HG02981 (cell line): ENCODE measurements at regions not wholly inside any gene's neighbourhood (a gene's known extent, or its start where the extent isn't known, plus 50 kb on each side); places are given as distances from the start of the nearest gene placed in this dataset.
A peak's percentile ranks its signal among the peaks of the same experiment; 100 is the strongest.
"Not testable (repeated sequence)": the region's sequence is repeated elsewhere in the genome, so short reads cannot be mapped to it uniquely, and the experiment has no call there.

Experiments used
- ATAC-seq: cut with Tn5 transposase; IDR thresholded peaks from one replicate; pipeline ENCODE4 v1.9.1; 2021; ENCODE audit warnings: mild to moderate bottlenecking, moderate library complexity; ENCODE audit not compliant: unreplicated experiment

DNA sequence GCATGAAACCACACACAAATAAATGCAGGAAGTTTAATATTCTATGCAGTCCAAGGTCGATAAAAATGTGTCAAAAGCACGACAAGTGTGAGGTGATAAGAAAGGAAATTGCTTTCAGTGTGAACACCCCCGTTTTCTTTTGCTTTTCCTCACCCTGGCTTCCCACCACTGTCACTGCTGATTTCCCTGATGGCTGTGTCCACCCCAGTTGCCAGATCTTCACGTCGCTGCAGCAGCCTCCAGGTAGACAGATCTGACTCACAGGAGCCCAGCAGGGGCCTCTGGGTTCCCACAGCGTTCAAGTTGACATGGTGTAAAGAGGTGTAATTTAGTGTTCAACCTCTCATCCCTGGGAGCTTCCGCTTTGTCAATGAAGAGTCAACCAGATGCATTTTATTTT lies 128.0 kb upstream of the TACR1 start:
- no peak for ATAC-seq

- ATAC-seq = no peak
Measured at GRCh38 chr2:75326645-75327044, 127.3 kb upstream of the TACR1 start.

GRCh38 chr2:75325594-75325993 lies 126.3 kb upstream of the TACR1 start:
- no peak for ATAC-seq

DNA sequence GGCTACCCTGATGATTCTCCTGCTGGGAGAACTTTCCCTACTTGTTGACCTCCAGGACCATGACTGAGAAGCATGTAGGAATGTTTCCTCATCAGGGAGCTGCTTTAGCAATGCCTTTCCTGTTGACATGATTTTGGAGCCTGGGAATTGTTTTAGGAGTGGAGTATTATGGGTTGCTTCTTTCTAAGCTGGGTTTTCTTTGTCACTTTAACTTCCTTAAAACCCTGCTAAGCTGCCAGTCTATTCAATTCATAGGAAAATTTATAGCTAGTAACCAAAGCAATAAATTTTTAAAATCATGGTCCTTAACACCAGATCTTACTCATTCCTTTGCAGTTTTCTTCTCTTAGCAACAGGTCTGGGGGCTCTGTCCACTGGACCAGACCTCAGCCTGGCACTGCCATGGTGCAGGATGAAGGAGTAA lies 125.6 kb upstream of the TACR1 start:
- no peak for ATAC-seq

DNA sequence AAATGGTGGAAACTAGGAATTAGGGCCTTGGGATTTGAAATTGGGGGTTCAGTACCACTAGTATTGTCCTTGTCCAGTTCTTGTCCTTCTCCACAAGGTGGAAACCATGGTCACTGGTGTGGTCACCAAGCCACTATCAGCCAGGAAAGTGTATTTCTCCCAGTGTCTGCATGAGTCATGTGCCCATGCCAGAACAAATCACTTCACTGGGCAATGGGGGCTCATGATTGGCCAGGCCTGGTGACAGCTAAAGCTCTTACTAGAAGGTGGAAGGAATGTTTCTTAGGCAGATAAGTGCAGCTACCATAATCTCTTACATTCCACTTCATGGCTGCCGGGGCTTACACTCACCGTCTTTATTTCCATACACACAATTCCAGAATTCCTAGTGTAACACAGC lies 124.8 kb upstream of the TACR1 start:
- no peak for ATAC-seq

DNA sequence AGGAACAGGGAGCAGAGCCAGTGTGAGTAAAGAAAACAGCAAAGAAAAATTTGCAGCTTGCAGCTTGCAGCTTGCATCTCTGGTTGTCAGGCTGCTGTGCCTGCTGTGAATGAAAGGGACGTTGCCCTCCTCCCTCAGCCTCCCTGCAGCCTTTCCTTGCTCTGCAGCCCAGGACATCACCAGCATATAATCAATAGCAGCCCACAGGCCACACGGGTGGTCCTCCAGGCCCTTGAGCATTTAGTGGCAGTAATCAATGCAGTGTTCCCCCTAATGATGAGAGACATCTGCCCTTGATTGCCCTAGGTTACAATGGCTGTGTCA lies 122.2 kb upstream of the TACR1 start:
- no peak for ATAC-seq

- no peak for ATAC-seq
Measured at GRCh38 chr2:75320898-75321598, 121.7 kb upstream of the TACR1 start.

GRCh38 chr2:75319951-75320350 lies 120.6 kb upstream of the TACR1 start:
- ATAC-seq = no peak

- ATAC-seq = no peak
Measured at GRCh38 chr2:75317802-75318201, 118.5 kb upstream of the TACR1 start.

GRCh38 chr2:75317316-75317715 lies 118.0 kb upstream of the TACR1 start:
- no peak for ATAC-seq

DNA sequence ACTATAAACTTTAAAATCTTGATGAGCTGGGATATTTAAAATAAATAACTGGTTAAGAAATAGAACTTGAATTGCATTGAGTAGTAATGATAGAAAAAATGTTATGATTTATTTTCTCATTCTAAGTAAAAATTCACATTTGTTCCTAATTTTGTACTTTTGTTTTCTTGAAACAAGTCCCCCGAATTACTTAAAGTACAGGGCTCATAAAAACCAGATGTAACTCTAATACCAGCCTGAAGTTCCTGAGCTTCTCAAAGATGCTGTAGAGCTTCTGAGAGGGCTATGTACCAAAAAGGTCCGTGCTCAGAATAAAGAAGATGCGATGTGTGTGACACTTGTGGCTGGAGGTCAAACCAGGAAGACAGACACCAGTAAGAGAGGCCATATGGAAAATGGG lies 116.1 kb upstream of the TACR1 start:
- ATAC-seq = no peak

- peak; percentile 100 for ATAC-seq
Measured at GRCh38 chr2:75311993-75312392, 112.7 kb upstream of the TACR1 start.

DNA sequence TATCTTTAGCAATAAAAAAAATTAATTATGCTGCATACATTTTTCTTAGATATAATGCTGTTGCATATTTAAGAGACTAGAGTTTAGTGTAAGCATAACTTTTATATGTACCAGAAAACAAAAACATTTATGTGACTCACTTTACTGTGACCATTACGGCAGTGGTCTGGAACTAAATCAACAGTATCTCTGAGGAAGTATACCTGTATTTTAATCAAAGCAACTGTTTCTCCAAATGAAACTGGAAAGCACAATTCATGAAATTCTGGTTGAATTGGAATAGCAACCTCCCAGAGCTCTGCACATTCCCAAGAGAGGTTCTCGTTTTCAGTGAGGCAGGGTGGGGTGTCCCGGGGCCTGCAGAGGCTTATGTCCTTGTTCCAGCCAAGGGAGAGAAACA lies 112.2 kb upstream of the TACR1 start:
- ATAC-seq = no peak

- no peak for ATAC-seq
Measured at GRCh38 chr2:75310876-75311275, 111.6 kb upstream of the TACR1 start.

- no peak for ATAC-seq
Measured at GRCh38 chr2:75309596-75310463, 110.5 kb upstream of the TACR1 start.

GRCh38 chr2:75303227-75303626 lies 103.9 kb upstream of the TACR1 start:
- no peak for ATAC-seq

DNA sequence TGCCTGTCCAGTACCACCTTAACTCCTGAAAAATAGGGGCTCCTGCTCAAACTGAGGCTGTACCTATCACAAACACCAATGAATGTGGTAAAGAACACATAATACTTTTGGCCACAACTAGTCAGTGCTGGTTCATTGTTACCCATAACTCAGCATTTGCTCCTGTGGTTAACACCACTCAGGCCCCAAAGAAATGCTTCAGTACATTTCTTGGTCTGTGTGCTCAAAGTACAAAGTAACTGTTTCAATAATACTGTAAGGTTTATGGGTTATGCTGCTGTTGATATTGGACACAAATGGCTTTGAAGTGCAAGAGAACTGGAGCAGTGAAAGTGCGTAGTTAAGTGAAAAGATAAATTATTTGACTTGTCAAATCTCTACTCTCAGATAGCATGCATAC lies 95.0 kb upstream of the TACR1 start:
- ATAC-seq = no peak

DNA sequence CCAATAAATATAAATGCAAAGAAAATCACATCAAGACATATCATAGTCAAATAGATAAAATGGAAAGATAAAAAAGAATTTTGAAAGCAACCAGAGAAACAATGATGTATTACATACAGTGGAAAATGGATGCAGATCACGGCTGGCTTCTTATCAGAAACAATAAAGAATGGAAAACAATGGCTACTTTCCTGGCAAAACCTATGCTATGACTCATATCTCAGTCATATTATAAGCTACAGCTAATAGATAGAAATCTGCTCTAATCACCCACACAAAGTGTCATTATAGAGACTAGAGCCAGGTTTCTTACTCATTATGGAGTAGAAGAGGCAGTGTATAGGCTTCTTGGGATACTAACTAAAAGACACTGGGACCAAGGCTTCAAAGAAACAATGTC lies 93.5 kb upstream of the TACR1 start:
- ATAC-seq = no peak

- no peak for ATAC-seq
Measured at GRCh38 chr2:75290600-75291150, 91.4 kb upstream of the TACR1 start.

DNA sequence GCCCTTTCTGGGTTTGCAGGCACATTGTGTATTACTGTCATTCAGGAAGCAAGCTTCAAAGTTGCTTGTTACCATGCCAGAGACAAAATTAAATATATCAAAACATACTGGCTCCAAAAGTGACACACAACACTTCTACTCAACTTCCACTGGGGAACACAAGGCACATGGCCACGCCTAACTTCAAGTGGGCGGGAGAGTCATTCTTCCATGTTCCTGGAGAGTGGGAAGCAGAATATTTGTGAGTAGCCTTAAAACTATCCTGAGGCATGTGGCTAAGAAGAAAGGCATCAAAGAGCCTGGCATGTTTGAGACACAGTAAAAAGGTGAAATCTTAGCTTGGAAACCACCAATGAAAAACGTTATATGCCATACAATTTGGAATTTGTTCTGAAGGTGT lies 90.5 kb upstream of the TACR1 start:
- ATAC-seq = no peak

GRCh38 chr2:75289178-75289577 lies 89.9 kb upstream of the TACR1 start:
- not testable (repeated sequence) for ATAC-seq

- peak; percentile 47 for ATAC-seq
Measured at GRCh38 chr2:75288760-75289159, 89.4 kb upstream of the TACR1 start.
